Suprapubic skin (tissue), 4 donors: ENCODE measurements at regions not wholly inside any gene's neighbourhood (a gene's known extent, or its start where the extent isn't known, plus 50 kb on each side); places are given as distances from the start of the nearest gene placed in this dataset.

ENCODE experiments used
- DNase-seq, 2 donors: peaks; one replicate each; pipeline ENCODE4 v3.0.0-alpha.2; 2019; ENCODE audit warnings: low spot score in 2 of 2
- H3K27ac ChIP-seq: fragments of 200-600 bp; sonication (generic); one replicate; pipeline ENCODE4 v1.5.1; 2019
- H3K27me3 ChIP-seq: fragments of 200-600 bp; sonication (generic); one replicate; pipeline ENCODE4 v1.5.1; 2019
- H3K36me3 ChIP-seq: fragments of 200-600 bp; sonication (generic); one replicate; pipeline ENCODE4 v1.5.1; 2019
- H3K4me1 ChIP-seq: fragments of 200-600 bp; sonication (generic); one replicate; pipeline ENCODE4 v1.5.1; 2019
- H3K4me3 ChIP-seq: fragments of 200-600 bp; sonication (generic); one replicate; pipeline ENCODE4 v1.5.1; 2019; ENCODE audit warnings: mild to moderate bottlenecking
- H3K9me3 ChIP-seq: fragments of 200-600 bp; sonication (generic); one replicate; pipeline ENCODE4 v1.5.1; 2019
- EP300 ChIP-seq: sonication (generic); formaldehyde crosslinking; IDR thresholded peaks from one replicate; pipeline ENCODE4 v1.6.1; 2017; ENCODE audit warnings: antibody characterized with exemption
- POLR2A ChIP-seq, 2 donors: fragments of 450-650 bp; IDR thresholded peaks; one replicate each; pipeline ENCODE4 v1.6.1; 2017; ENCODE audit warnings: antibody characterized with exemption in 2 of 2, mild to moderate bottlenecking in 2 of 2, moderate library complexity in 2 of 2
- POLR2AphosphoS5 ChIP-seq, 3 donors: sonication (generic); formaldehyde crosslinking; IDR thresholded peaks; one replicate each; pipeline ENCODE4 v1.6.1; 2017; ENCODE audit warnings: antibody characterized with exemption in 3 of 3
- WGBS: methylation state at CpG from one replicate; pipeline ENCODE4 v1.1.5; 2018; 5-methylcytosine and 5-hydroxymethylcytosine counted together
- TF ChIP-seq, protein P1 (sequence below), 2 donors: fragments of 200-600 bp in 1 of 2; fragments of 450-650 bp in 1 of 2; sonication (generic) in 1 of 2; IDR thresholded peaks; one replicate each; pipeline ENCODE4 v1.5.1; 2016 to 2019; ENCODE audit warnings: antibody characterized with exemption in 2 of 2, mild to moderate bottlenecking in 1 of 2, moderate library complexity in 1 of 2

- DNase-seq: no peak
- H3K4me3 ChIP-seq: no peak overlapping the region
- no peaks in the 10 kb centered on the region for H3K4me1 ChIP-seq
- H3K9me3 ChIP-seq: peaks cover 2% of the 10 kb centered on the region
- TF ChIP-seq, protein P1, sequence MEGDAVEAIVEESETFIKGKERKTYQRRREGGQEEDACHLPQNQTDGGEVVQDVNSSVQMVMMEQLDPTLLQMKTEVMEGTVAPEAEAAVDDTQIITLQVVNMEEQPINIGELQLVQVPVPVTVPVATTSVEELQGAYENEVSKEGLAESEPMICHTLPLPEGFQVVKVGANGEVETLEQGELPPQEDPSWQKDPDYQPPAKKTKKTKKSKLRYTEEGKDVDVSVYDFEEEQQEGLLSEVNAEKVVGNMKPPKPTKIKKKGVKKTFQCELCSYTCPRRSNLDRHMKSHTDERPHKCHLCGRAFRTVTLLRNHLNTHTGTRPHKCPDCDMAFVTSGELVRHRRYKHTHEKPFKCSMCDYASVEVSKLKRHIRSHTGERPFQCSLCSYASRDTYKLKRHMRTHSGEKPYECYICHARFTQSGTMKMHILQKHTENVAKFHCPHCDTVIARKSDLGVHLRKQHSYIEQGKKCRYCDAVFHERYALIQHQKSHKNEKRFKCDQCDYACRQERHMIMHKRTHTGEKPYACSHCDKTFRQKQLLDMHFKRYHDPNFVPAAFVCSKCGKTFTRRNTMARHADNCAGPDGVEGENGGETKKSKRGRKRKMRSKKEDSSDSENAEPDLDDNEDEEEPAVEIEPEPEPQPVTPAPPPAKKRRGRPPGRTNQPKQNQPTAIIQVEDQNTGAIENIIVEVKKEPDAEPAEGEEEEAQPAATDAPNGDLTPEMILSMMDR (IDR thresholded peaks at IDR 0.05): no peak
- no peak for TF ChIP-seq POLR2A (IDR thresholded peaks at IDR 0.05)
- TF ChIP-seq POLR2AphosphoS5 (IDR thresholded peaks at IDR 0.05): no peak
- no peak for TF ChIP-seq EP300
- WGBS: 40% methylated on average over 2 of the region's 2 CpGs
- no peak overlapping the region for H3K27ac ChIP-seq
- H3K36me3 ChIP-seq: no peaks in the 10 kb centered on the region
- H3K27me3 ChIP-seq: no peaks in the 10 kb centered on the region
Measured at GRCh38 chr4:161121451-161121850, 1042.3 kb downstream of the FSTL5 start.

DNA sequence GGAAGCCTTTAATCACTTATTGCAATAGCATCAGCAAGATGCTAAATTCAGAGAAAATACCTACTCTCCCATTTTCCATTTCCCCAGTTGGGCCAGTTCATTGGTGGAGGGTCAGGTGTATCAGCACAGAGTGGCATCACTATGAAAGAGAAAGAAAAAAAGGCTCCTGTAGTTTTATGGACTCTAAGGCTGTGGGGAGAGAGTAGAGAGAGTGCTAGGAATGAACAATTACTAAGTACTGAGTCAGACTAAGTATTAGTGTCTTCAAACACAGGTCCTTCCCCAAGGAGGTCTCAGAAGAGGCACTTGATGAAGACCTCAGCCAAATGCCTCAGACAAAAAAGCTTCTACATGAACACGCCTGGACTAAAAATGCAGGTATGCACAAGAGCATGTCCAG is 1061.9 kb downstream of the FSTL5 start:
- 27% methylated on average over 1 of the region's 1 CpG for WGBS
- Histone ChIP-seq H3K27me3 (no peaks in the 10 kb centered on the region), H3K4me3 (no peak overlapping the region), H3K36me3 (no peaks in the 10 kb centered on the region), H3K27ac (no peak overlapping the region), H3K4me1 (no peaks in the 10 kb centered on the region), H3K9me3 (no peaks in the 10 kb centered on the region)
- TF ChIP-seq, protein P1 (IDR thresholded peaks at IDR 0.05): no peak
- TF ChIP-seq EP300: no peak
- TF ChIP-seq POLR2AphosphoS5 (IDR thresholded peaks at IDR 0.05): no peak
- TF ChIP-seq POLR2A (IDR thresholded peaks at IDR 0.05): no peak
- no peak for DNase-seq

DNA sequence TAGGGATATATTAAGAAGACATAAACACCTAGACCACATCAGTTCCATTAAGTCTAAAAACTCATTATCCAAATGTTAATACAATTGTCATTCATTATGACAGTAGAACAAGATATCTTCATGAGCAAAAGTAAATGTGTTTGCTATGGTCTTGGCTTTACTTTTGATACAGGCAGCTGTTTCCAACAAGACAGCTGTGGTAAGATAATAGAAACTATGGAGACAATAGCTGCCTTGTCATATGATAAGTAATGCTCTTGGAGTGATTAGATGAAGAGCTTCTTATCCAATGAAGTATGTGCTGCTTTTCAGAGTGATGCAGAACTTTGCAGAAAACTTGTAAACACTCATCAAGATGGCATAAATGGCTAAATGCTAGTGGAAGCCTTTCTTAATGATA is 1066.0 kb downstream of the FSTL5 start:
- no peaks in the 10 kb centered on the region for H3K9me3 ChIP-seq
- no peaks in the 10 kb centered on the region for H3K36me3 ChIP-seq
- no peak overlapping the region for H3K27ac ChIP-seq
- TF ChIP-seq EP300 (no peak), POLR2A (IDR thresholded peaks at IDR 0.05) (no peak), POLR2AphosphoS5 (IDR thresholded peaks at IDR 0.05) (no peak)
- TF ChIP-seq, protein P1 (IDR thresholded peaks at IDR 0.05): no peak
- H3K4me3 ChIP-seq: no peak overlapping the region
- H3K27me3 ChIP-seq: no peaks in the 10 kb centered on the region
- DNase-seq: no peak
- H3K4me1 ChIP-seq: no peaks in the 10 kb centered on the region

DNA sequence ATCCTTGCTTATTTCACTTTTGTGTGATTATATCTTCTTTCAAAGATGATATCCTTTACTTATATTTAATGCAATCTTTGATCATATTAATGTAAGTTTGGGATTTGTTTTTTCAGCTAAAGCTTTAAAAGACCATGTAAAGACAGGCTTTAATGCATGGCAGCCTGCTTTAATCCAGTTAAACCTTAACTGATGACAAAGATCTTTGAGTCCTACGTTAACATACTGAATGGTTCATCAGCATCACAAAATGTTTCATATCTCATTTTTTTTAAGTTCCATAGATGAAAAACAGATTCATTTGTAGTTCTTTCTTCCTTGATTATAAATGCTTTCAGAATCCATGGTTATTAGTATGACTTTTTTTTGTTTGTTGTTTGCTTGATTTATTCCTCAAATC is 1102.8 kb downstream of the FSTL5 start:
- TF ChIP-seq POLR2A (IDR thresholded peaks at IDR 0.05): no peak
- no peak for TF ChIP-seq POLR2AphosphoS5 (IDR thresholded peaks at IDR 0.05)
- TF ChIP-seq EP300: no peak
- TF ChIP-seq, protein P1 (IDR thresholded peaks at IDR 0.05): no peak
- no peaks in the 10 kb centered on the region for H3K36me3 ChIP-seq
- no peak for DNase-seq
- H3K27me3 ChIP-seq: no peaks in the 10 kb centered on the region
- 38% methylated on average over 1 of the region's 1 CpG for WGBS
- no peaks in the 10 kb centered on the region for H3K9me3 ChIP-seq
- no peak overlapping the region for H3K4me3 ChIP-seq
- no peaks in the 10 kb centered on the region for H3K4me1 ChIP-seq
- no peak overlapping the region for H3K27ac ChIP-seq
